ENCODE measurements at regions not wholly inside any gene's neighbourhood (a gene's known extent, or its start where the extent isn't known, plus 50 kb on each side); places are given as distances from the start of the nearest gene placed in this dataset.
"Not testable (repeated sequence)": the region's sequence is repeated elsewhere in the genome, so short reads cannot be mapped to it uniquely, and the experiment has no call there.

DNA sequence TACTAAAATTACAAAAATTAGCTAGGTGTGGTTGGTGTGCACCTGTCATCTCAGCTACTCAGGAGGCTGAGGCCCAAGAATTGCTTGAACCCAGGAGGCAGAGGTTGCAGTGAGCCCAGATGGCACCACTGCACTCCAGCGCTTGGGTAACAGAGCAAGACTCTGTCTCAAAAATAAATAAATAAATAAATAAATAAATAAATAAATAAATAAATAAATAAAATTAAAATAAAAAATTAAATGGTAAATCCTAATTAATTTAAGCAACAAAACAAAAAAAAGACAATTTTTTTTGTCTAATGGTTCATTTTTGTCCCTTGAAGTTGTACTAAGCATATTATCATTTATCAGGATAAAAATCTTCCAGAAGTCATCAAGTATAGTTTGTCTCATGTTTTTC is 521.2 kb upstream of the SOX9 start:
- H3K4me3 ChIP-seq (ENCODE audit: insufficient read depth, low read depth, low read length); ATAC-seq (ENCODE audit: low read depth); BruUV-seq (replicated peaks); dilution Hi-C loops (cut with HindIII; ENCODE audit: low sequenced_read_pairs, unreplicated experiment); H2BK20ac ChIP-seq (ENCODE audit: low read depth, low read length); POLR2A ChIA-PET (ENCODE audit: unreplicated experiment); H2AK9ac ChIP-seq (replicated peaks; ENCODE audit: low read depth, low read length, poor library complexity); H2BK15ac ChIP-seq (ENCODE audit: low read depth, low read length); H2AFZ ChIP-seq (replicated peaks; ENCODE audit: low read length, poor library complexity); H3K27me3 ChIP-seq (ENCODE audit: control insufficient read depth, insufficient read depth, low read length); DNase-seq; H3K23ac ChIP-seq (ENCODE audit: low read depth, low read length); CTCF ChIA-PET; H2BK5ac ChIP-seq (ENCODE audit: low read depth, low read length, poor library complexity, severe bottlenecking); in situ Hi-C loops (cut with MboI; ENCODE audit: low sequenced_read_pairs); H3K18ac ChIP-seq (ENCODE audit: low read depth, low read length); H4K91ac ChIP-seq (ENCODE audit: insufficient read depth, low read depth, low read length); H4K8ac ChIP-seq (ENCODE audit: low read depth in 2 of 2, low read length in 2 of 2); H3K27ac ChIP-seq (ENCODE audit: insufficient read depth, low read length); H3K9ac ChIP-seq (ENCODE audit: low read depth, low read length); H3K4me1 ChIP-seq (ENCODE audit: control insufficient read depth, insufficient read depth, low read length); H3K36me3 ChIP-seq (ENCODE audit: control insufficient read depth, insufficient read depth, low read length); H3K4me2 ChIP-seq (ENCODE audit: low read depth, low read length); H3K56ac ChIP-seq (ENCODE audit: extremely low read depth, insufficient read depth, low read length); H3K9me1 ChIP-seq (ENCODE audit: insufficient read depth, low read length); H2BK120ac ChIP-seq (ENCODE audit: low read depth, low read length); H3K79me1 ChIP-seq (ENCODE audit: low read depth in 1 of 2, low read length in 2 of 2); H3K9me3 ChIP-seq (ENCODE audit: control insufficient read depth, insufficient read depth, low read length); intact Hi-C loops (cut with micrococcal nuclease); H4K5ac ChIP-seq (ENCODE audit: low read depth, low read length); H3K4ac ChIP-seq (ENCODE audit: low read depth, low read length); H4K20me1 ChIP-seq (ENCODE audit: insufficient read depth, low read length); H2AK5ac ChIP-seq (ENCODE audit: low read depth, low read length); H3K14ac ChIP-seq (replicated peaks; ENCODE audit: low read depth, low read length): not testable (repeated sequence)
- WGBS, 2 experiments (ENCODE audit: extremely low coverage in 2 of 2, insufficient read length in 1 of 2) = no CpG with 5 or more reads among the region's 1 CpG

Measured in IMR-90 (cell line).